Spleen (tissue), 7 donors: ENCODE measurements at regions not wholly inside any gene's neighbourhood (a gene's known extent, or its start where the extent isn't known, plus 50 kb on each side); places are given as distances from the start of the nearest gene placed in this dataset.

Source experiments
- POLR2AphosphoS5 ChIP-seq, 3 donors: sonication (generic); formaldehyde crosslinking; IDR thresholded peaks; one replicate each; pipeline ENCODE4 v1.5.1; 2017; ENCODE audit warnings: antibody characterized with exemption in 3 of 3
- TF ChIP-seq, protein P1 (sequence below), 11 experiments: fragments of 200-600 bp in 7 of 11; fragments of 450-650 bp in 4 of 11; sonication (generic) in 4 of 11; IDR thresholded peaks in 8 of 11; conservative IDR thresholded peaks in 3 of 11; 1 replicate in 7 of 11; 2 replicates in 4 of 11; pipeline versions ENCODE4 v1.4.0 to v1.8.0; 2016 to 2021; ENCODE audit warnings: antibody characterized with exemption in 11 of 11, inconsistent platforms in 4 of 11, mild to moderate bottlenecking in 1 of 11
- donor health status: DM: no; HTN: no; CAD: no; lungs with moderate emphysema.
- donor health status: DM: no; HTN: no; CAD: no.
- donor health status: DM: no; HTN: no; CAD: no.

DNA sequence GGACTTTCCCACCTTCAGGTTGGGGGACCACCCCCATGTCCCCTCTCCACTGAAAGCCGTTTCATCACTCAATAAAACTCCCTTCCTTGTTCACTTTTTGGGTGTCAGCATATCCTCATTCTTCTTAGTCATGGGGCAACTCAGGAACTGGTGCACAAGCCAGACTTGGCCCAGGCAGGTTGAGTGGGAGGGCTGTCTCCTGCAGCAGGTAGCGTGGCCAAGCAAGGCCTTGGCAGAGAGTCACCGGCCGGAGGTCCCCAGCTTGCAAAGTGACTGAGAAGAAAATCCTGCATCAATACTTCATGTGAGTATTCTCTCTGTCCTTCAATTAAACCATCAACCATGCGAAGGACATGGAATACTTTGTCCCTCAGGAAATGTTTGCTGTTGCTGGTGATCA lies 148.9 kb downstream of the RHOU start:
- TF ChIP-seq, protein P1, sequence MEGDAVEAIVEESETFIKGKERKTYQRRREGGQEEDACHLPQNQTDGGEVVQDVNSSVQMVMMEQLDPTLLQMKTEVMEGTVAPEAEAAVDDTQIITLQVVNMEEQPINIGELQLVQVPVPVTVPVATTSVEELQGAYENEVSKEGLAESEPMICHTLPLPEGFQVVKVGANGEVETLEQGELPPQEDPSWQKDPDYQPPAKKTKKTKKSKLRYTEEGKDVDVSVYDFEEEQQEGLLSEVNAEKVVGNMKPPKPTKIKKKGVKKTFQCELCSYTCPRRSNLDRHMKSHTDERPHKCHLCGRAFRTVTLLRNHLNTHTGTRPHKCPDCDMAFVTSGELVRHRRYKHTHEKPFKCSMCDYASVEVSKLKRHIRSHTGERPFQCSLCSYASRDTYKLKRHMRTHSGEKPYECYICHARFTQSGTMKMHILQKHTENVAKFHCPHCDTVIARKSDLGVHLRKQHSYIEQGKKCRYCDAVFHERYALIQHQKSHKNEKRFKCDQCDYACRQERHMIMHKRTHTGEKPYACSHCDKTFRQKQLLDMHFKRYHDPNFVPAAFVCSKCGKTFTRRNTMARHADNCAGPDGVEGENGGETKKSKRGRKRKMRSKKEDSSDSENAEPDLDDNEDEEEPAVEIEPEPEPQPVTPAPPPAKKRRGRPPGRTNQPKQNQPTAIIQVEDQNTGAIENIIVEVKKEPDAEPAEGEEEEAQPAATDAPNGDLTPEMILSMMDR (IDR thresholded peaks at IDR 0.05 in 8 of 11, conservative IDR thresholded peaks at IDR 0.05 in 3 of 11) = no peak
- no peak for TF ChIP-seq POLR2AphosphoS5 (IDR thresholded peaks at IDR 0.05)
